ENCODE measurements at regions not wholly inside any gene's neighbourhood (a gene's known extent, or its start where the extent isn't known, plus 50 kb on each side); places are given as distances from the start of the nearest gene placed in this dataset.

- TF ChIP-seq CTCF (tag by site-specific recombination; IDR thresholded peaks at IDR 0.05) (no peak), ZNF449 (tag by site-specific recombination; IDR thresholded peaks at IDR 0.05) (no peak), ZNF146 (tag by site-specific recombination; IDR thresholded peaks at IDR 0.05) (no peak)
These were observed 562.9 kb upstream of the ADARB2 start for GRCh38 chr10:2300231-2300630.
